ENCODE measurements at regions not wholly inside any gene's neighbourhood (a gene's known extent, or its start where the extent isn't known, plus 50 kb on each side); places are given as distances from the start of the nearest gene placed in this dataset.

DNA sequence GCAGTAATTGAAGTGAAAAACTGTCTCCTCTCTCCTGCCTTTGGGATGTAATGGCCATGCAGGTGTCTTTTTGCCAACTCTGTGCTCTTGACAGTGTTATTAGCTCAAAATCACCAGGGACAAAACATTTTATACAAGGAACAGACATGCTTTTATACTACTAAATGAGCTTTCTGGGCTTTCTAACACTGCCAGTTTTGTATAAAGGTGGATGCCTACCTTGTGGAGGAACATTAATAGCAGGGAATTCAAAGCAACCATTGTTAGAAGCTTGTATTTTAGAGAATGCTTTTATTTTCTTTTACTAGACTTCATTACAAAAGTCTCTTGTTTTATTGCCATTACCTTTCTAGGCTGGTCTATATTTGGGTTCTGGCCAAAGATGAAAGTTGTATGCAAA is 54.7 kb upstream of the ARSJ start:
- DNase-seq (no peak), ATAC-seq (no peak)
- H3K4me3 ChIP-seq (ENCODE audit: low read length): no peak overlapping the region
- TF ChIP-seq, protein P1, sequence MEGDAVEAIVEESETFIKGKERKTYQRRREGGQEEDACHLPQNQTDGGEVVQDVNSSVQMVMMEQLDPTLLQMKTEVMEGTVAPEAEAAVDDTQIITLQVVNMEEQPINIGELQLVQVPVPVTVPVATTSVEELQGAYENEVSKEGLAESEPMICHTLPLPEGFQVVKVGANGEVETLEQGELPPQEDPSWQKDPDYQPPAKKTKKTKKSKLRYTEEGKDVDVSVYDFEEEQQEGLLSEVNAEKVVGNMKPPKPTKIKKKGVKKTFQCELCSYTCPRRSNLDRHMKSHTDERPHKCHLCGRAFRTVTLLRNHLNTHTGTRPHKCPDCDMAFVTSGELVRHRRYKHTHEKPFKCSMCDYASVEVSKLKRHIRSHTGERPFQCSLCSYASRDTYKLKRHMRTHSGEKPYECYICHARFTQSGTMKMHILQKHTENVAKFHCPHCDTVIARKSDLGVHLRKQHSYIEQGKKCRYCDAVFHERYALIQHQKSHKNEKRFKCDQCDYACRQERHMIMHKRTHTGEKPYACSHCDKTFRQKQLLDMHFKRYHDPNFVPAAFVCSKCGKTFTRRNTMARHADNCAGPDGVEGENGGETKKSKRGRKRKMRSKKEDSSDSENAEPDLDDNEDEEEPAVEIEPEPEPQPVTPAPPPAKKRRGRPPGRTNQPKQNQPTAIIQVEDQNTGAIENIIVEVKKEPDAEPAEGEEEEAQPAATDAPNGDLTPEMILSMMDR (IDR thresholded peaks at IDR 0.05): no peak
- no peaks in the 10 kb centered on the region for H3K36me3 ChIP-seq (ENCODE audit: control insufficient read depth, insufficient read depth, low read length)
- H3K9me3 Mint-ChIP-seq: no peaks in the 10 kb centered on the region
- H3K4me1 ChIP-seq (ENCODE audit: control insufficient read depth, insufficient read depth, low read length): no peaks in the 10 kb centered on the region
- peaks cover 0 to 7% of the 10 kb centered on the region in 2 donors for H3K4me1 Mint-ChIP-seq
- no peak overlapping the region for H3K27ac Mint-ChIP-seq
- no peak overlapping the region for H3K4me3 Mint-ChIP-seq
- H3K27me3 Mint-ChIP-seq (ENCODE audit: low read depth in 2 of 2): no peaks in the 10 kb centered on the region
- H3K27me3 ChIP-seq (ENCODE audit: control insufficient read depth, insufficient read depth, low read length): no peaks in the 10 kb centered on the region
- no peak overlapping the region for H3K27ac ChIP-seq (ENCODE audit: low read length)
- intact Hi-C loops (cut with micrococcal nuclease): no loop called here
- H3K36me3 Mint-ChIP-seq: no peaks in the 10 kb centered on the region
- H3K9me3 ChIP-seq (ENCODE audit: control insufficient read depth, insufficient read depth, low read length): no peaks in the 10 kb centered on the region

DNA sequence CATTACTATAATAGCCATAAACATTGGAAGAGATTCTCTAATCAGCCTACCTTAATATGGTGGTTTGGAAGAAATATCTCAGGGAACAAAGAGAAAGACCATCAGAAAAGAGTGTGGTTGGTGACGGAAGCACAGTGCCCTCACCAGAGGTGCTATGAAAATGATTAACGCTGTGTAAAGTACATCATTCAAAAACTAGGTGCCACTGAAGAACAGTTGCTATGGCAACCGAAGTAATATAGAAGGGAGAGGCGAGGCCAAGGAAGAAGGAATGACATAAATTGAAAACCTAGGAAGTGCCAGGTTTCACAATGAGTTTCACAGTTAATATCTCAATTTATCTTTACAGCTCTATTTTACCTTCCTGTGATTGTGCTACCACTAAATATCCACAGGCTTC is 57.0 kb upstream of the ARSJ start:
- TF ChIP-seq, protein P1 (IDR thresholded peaks at IDR 0.05): no peak
- peaks cover 15 to 25% of the 10 kb centered on the region in 2 donors for H3K4me1 Mint-ChIP-seq
- Histone ChIP-seq H3K27ac (ENCODE audit: low read length) (no peak overlapping the region), H3K9me3 (ENCODE audit: control insufficient read depth, insufficient read depth, low read length) (no peaks in the 10 kb centered on the region), H3K27me3 (ENCODE audit: control insufficient read depth, insufficient read depth, low read length) (no peaks in the 10 kb centered on the region), H3K36me3 (ENCODE audit: control insufficient read depth, insufficient read depth, low read length) (no peaks in the 10 kb centered on the region), H3K4me3 (ENCODE audit: low read length) (no peak overlapping the region), H3K4me1 (ENCODE audit: control insufficient read depth, insufficient read depth, low read length) (peaks cover 3% of the 10 kb centered on the region)
- 81% methylated on average over 4 of the region's 4 CpGs for whole genome bisulfite sequencing (ENCODE audit: insufficient coverage)
- DNase-seq: peak in 1 of 2 donors; percentile 10
- no peak overlapping the region for H3K4me3 Mint-ChIP-seq
- no peaks in the 10 kb centered on the region for H3K36me3 Mint-ChIP-seq
- no peaks in the 10 kb centered on the region for H3K9me3 Mint-ChIP-seq
- ATAC-seq: peak in 1 of 3 donors; percentile 61
- intact Hi-C loops (cut with micrococcal nuclease): no loop called here
- no peak overlapping the region for H3K27ac Mint-ChIP-seq
- H3K27me3 Mint-ChIP-seq (ENCODE audit: low read depth in 2 of 2): no peaks in the 10 kb centered on the region

GRCh38 chr4:114036864-114037263 is 57.4 kb upstream of the ARSJ start:
- no peaks in the 10 kb centered on the region for H3K27me3 Mint-ChIP-seq (ENCODE audit: low read depth in 2 of 2)
- no peak for DNase-seq
- intact Hi-C loops (cut with micrococcal nuclease): no loop called here

GRCh38 chr4:114037988-114038387 is 58.5 kb upstream of the ARSJ start:
- H3K9me3 ChIP-seq (ENCODE audit: control insufficient read depth, insufficient read depth, low read length): no peaks in the 10 kb centered on the region
- H3K36me3 ChIP-seq (ENCODE audit: control insufficient read depth, insufficient read depth, low read length): no peaks in the 10 kb centered on the region
- ATAC-seq (no peak), DNase-seq (no peak)
- H3K36me3 Mint-ChIP-seq: no peaks in the 10 kb centered on the region
- H3K4me1 Mint-ChIP-seq: peaks cover 18 to 25% of the 10 kb centered on the region in 2 donors
- no peak overlapping the region for H3K4me3 Mint-ChIP-seq
- H3K27me3 ChIP-seq (ENCODE audit: control insufficient read depth, insufficient read depth, low read length): no peaks in the 10 kb centered on the region
- peaks cover 3% of the 10 kb centered on the region for H3K4me1 ChIP-seq (ENCODE audit: control insufficient read depth, insufficient read depth, low read length)
- no peaks in the 10 kb centered on the region for H3K9me3 Mint-ChIP-seq
- intact Hi-C loops (cut with micrococcal nuclease): no loop called here
- TF ChIP-seq, protein P1 (IDR thresholded peaks at IDR 0.05): no peak
- no peak overlapping the region for H3K4me3 ChIP-seq (ENCODE audit: low read length)
- no peaks in the 10 kb centered on the region for H3K27me3 Mint-ChIP-seq (ENCODE audit: low read depth in 2 of 2)
- H3K27ac ChIP-seq (ENCODE audit: low read length): no peak overlapping the region
- H3K27ac Mint-ChIP-seq: no peak overlapping the region
- no CpG with 5 or more reads among the region's 1 CpG for WGBS (ENCODE audit: insufficient coverage)

More at GRCh38 chr4:114036864-114037263, 57.4 kb upstream of the ARSJ start:
- Histone ChIP-seq H3K4me3 (ENCODE audit: low read length) (no peak overlapping the region), H3K27me3 (ENCODE audit: control insufficient read depth, insufficient read depth, low read length) (no peaks in the 10 kb centered on the region), H3K9me3 (ENCODE audit: control insufficient read depth, insufficient read depth, low read length) (no peaks in the 10 kb centered on the region), H3K4me1 (ENCODE audit: control insufficient read depth, insufficient read depth, low read length) (peaks cover 3% of the 10 kb centered on the region), H3K36me3 (ENCODE audit: control insufficient read depth, insufficient read depth, low read length) (no peaks in the 10 kb centered on the region), H3K27ac (ENCODE audit: low read length) (no peak overlapping the region)
- no peak for ATAC-seq
- WGBS (ENCODE audit: insufficient coverage): 81% methylated on average over 5 of the region's 5 CpGs
- Mint-ChIP-seq H3K9me3 (no peaks in the 10 kb centered on the region), H3K27ac (no peak overlapping the region), H3K36me3 (no peaks in the 10 kb centered on the region), H3K4me3 (no peak overlapping the region), H3K4me1 (peaks cover 15 to 25% of the 10 kb centered on the region in 2 donors)
- TF ChIP-seq, protein P1 (IDR thresholded peaks at IDR 0.05): no peak
